Activated T-helper 17 cell treated with anti-CD3 and anti-CD28 coated beads, Interleukin-2, amount 50 U/mL, for 72 hours (primary cell): ENCODE measurements at regions not wholly inside any gene's neighbourhood (a gene's known extent, or its start where the extent isn't known, plus 50 kb on each side); places are given as distances from the start of the nearest gene placed in this dataset.

ENCODE experiments used
- ATAC-seq: fragments of 150-1000 bp; cut with Tn5 transposase; replicated peaks from 2 replicates; pipeline ENCODE4 v1.10.0; 2021; ENCODE audit warnings: mild to moderate bottlenecking, moderate library complexity
- H3K27ac Mint-ChIP-seq: one replicate; pipeline ENCODE4 v1.8.0; 2022; ENCODE audit warnings: mixed read lengths
- H3K27me3 Mint-ChIP-seq: one replicate; pipeline ENCODE4 v1.8.0; 2022; ENCODE audit warnings: mixed read lengths
- H3K36me3 Mint-ChIP-seq: one replicate; pipeline ENCODE4 v1.8.0; 2022; ENCODE audit warnings: low read depth, mild to moderate bottlenecking, mixed read lengths
- H3K4me1 Mint-ChIP-seq: one replicate; pipeline ENCODE4 v1.8.0; 2022; ENCODE audit warnings: mixed read lengths
- H3K4me3 Mint-ChIP-seq: one replicate; pipeline ENCODE4 v1.8.0; 2022; ENCODE audit warnings: mild to moderate bottlenecking, mixed read lengths
- H3K9me3 Mint-ChIP-seq: one replicate; pipeline ENCODE4 v1.8.0; 2022; ENCODE audit warnings: mixed read lengths

DNA sequence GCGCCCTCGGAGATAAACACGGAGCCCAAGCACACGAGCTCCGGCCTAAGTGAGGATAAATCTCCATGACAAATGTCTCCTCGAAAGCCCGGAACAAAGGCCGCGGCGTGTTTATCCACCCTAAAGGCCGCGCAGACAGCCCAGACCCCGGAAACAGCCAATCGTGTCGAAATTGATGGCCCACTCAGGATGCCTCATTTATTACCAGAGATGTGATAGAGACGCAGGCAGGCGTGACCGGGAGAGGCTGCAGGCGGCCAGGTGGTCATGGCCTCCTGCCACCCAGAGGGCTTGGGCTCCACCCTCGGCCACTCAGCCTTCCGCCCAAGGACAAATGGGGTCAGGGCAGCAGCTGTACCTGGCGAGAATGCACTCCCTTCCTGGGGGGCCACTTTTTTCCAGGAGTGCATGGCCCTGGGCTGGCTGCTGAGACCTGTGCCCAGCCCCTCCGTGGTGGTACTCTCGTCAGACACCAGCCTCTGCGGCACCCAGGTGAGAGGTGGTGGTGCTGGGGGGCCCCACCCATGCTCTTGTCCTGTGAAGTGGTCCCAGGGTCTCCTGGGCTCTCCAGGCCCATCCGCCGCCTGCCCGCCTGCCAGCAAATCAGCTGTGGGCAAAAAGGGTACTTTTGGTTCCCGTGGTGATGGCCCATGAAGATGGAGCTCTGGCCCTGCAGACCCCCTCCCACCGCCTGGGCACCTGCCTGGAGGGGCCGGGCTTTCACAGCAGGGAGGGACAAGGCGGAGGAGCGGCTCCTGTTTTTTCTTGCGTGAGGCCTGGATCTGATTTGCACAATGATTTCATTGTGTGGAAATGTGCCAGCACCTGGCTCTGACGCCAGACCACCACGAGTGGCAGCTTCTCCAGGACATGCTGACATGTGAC, 211.5 kb upstream of the C14orf180 start:
- H3K4me3 Mint-ChIP-seq = no peak overlapping the region
- no peaks in the 10 kb centered on the region for H3K36me3 Mint-ChIP-seq
- no peaks in the 10 kb centered on the region for H3K9me3 Mint-ChIP-seq
- H3K27me3 Mint-ChIP-seq = no peaks in the 10 kb centered on the region
- no peak for ATAC-seq
- H3K4me1 Mint-ChIP-seq = no peaks in the 10 kb centered on the region
- no peak overlapping the region for H3K27ac Mint-ChIP-seq

DNA sequence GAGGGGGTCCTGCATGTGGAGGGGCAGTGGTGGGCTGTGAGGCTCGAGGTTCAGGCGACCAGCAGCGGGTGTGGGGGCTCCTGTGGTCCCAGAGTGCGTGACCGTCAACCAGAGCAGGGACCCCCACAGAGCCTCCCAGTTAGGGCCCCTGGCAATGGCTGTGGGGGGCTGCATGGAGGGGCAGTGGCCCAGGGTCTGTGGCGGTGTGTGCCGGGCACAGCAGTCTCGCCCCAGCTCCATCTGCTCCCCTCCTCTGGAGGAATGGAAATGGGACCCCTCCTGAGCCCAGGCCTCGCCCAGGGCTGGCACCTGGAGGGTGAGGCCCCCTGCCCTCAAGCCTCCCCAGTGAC, 210.8 kb upstream of the C14orf180 start:
- ATAC-seq = no peak
- Mint-ChIP-seq H3K36me3 (no peaks in the 10 kb centered on the region), H3K27ac (no peak overlapping the region), H3K4me1 (no peaks in the 10 kb centered on the region), H3K9me3 (no peaks in the 10 kb centered on the region), H3K27me3 (no peaks in the 10 kb centered on the region), H3K4me3 (no peak overlapping the region)

DNA sequence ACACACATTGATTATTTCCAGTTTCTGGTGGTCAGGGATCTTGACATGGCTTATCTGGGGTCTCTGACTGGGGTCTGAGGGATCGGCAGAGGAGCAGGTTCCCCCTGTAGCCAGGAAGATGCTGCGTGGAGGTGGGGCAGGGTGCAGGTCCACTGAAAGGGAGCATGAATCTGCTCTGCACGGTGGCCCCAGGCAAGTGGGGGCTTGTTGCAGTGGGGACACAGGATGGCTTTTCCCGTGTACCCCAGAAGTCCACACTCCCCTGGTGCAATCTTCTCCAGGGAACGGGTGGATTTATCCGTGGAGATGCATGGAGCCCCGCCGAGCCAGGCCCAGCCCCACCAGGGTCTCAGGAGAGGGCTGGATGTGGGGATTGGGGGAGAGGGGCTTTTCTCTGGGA, 210.4 kb upstream of the C14orf180 start:
- Mint-ChIP-seq H3K4me1 (no peaks in the 10 kb centered on the region), H3K9me3 (no peaks in the 10 kb centered on the region)
- ATAC-seq = no peak

GRCh38 chr14:104370256-104370870, 209.2 kb upstream of the C14orf180 start:
- Mint-ChIP-seq H3K27me3 (no peaks in the 10 kb centered on the region), H3K9me3 (no peaks in the 10 kb centered on the region), H3K36me3 (no peaks in the 10 kb centered on the region), H3K4me3 (no peak overlapping the region), H3K27ac (no peak overlapping the region), H3K4me1 (no peaks in the 10 kb centered on the region)
- ATAC-seq = no peak

More for the DNA sequence above, 210.4 kb upstream of the C14orf180 start:
- no peak overlapping the region for H3K4me3 Mint-ChIP-seq
- no peaks in the 10 kb centered on the region for H3K36me3 Mint-ChIP-seq
- H3K27ac Mint-ChIP-seq = no peak overlapping the region
- H3K27me3 Mint-ChIP-seq = no peaks in the 10 kb centered on the region

DNA sequence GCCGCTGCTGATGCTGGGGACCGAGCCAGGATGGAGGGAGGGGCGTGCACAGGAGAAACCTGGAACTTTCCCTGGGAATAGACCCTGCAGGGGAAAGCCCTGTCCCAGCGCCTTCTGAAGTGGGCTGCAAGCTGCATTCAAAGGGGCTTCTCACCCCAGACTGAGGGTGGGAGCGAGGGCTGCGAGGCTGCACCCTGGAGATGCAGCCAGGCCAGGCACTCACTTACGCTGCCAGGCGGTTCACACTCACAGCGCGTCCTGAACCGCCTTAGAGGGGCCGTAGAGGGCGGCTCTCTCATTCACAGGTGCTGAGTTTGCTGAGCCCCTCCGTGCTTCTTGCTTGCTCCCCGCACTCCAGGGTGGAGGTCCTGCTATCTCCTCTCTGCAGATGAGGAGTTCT, 208.5 kb upstream of the C14orf180 start:
- no peaks in the 10 kb centered on the region for H3K4me1 Mint-ChIP-seq
- ATAC-seq = no peak
- H3K27ac Mint-ChIP-seq = no peak overlapping the region

DNA sequence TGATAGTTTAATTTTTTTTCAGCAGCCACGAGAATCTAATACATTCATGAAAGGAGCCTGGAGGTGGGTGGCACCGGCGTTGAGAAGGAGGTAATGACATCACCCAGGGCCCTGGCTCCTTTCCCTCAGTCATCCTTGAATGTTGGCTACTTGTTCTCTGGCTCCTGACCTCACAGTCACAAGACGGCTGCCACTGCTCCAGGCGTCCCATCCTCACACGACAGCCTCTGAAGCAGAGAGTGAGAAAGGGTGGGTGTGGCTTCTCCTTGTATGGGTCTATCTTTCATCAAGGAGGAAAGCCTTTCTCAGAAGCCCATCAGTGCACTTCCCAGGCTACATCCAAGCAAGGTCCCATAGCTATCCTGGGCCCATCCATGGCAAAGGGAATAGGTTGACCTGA, 207.6 kb upstream of the C14orf180 start:
- H3K27me3 Mint-ChIP-seq = no peaks in the 10 kb centered on the region
- no peaks in the 10 kb centered on the region for H3K4me1 Mint-ChIP-seq
- no peaks in the 10 kb centered on the region for H3K9me3 Mint-ChIP-seq
- H3K36me3 Mint-ChIP-seq = no peaks in the 10 kb centered on the region
- ATAC-seq = no peak
- no peak overlapping the region for H3K27ac Mint-ChIP-seq
- no peak overlapping the region for H3K4me3 Mint-ChIP-seq

More for the DNA sequence above, 208.5 kb upstream of the C14orf180 start:
- H3K27me3 Mint-ChIP-seq = no peaks in the 10 kb centered on the region
- H3K36me3 Mint-ChIP-seq = no peaks in the 10 kb centered on the region
- no peaks in the 10 kb centered on the region for H3K9me3 Mint-ChIP-seq
- H3K4me3 Mint-ChIP-seq = no peak overlapping the region

- Mint-ChIP-seq H3K27me3 (no peaks in the 10 kb centered on the region), H3K4me3 (no peak overlapping the region), H3K27ac (no peak overlapping the region), H3K9me3 (no peaks in the 10 kb centered on the region), H3K36me3 (no peaks in the 10 kb centered on the region), H3K4me1 (no peaks in the 10 kb centered on the region)
- ATAC-seq = no peak
These were observed 207.0 kb upstream of the C14orf180 start for GRCh38 chr14:104372390-104373054.

GRCh38 chr14:104373055-104373854, 206.3 kb upstream of the C14orf180 start:
- Mint-ChIP-seq H3K4me1 (no peaks in the 10 kb centered on the region), H3K27ac (no peak overlapping the region), H3K36me3 (no peaks in the 10 kb centered on the region), H3K4me3 (no peak overlapping the region), H3K9me3 (no peaks in the 10 kb centered on the region), H3K27me3 (no peaks in the 10 kb centered on the region)
- ATAC-seq = no peak

GRCh38 chr14:104373855-104374717, 205.5 kb upstream of the C14orf180 start:
- no peaks in the 10 kb centered on the region for H3K36me3 Mint-ChIP-seq
- no peak overlapping the region for H3K4me3 Mint-ChIP-seq
- ATAC-seq = no peak
- H3K27me3 Mint-ChIP-seq = no peaks in the 10 kb centered on the region
- H3K4me1 Mint-ChIP-seq = no peaks in the 10 kb centered on the region
- H3K27ac Mint-ChIP-seq = no peak overlapping the region
- peaks cover 4% of the 10 kb centered on the region for H3K9me3 Mint-ChIP-seq

- no peak overlapping the region for H3K27ac Mint-ChIP-seq
- no peaks in the 10 kb centered on the region for H3K36me3 Mint-ChIP-seq
- no peaks in the 10 kb centered on the region for H3K4me1 Mint-ChIP-seq
- H3K9me3 Mint-ChIP-seq = peaks cover 9% of the 10 kb centered on the region
- no peak for ATAC-seq
- no peaks in the 10 kb centered on the region for H3K27me3 Mint-ChIP-seq
- H3K4me3 Mint-ChIP-seq = no peak overlapping the region
These were observed 204.9 kb upstream of the C14orf180 start for GRCh38 chr14:104374718-104375080.

DNA sequence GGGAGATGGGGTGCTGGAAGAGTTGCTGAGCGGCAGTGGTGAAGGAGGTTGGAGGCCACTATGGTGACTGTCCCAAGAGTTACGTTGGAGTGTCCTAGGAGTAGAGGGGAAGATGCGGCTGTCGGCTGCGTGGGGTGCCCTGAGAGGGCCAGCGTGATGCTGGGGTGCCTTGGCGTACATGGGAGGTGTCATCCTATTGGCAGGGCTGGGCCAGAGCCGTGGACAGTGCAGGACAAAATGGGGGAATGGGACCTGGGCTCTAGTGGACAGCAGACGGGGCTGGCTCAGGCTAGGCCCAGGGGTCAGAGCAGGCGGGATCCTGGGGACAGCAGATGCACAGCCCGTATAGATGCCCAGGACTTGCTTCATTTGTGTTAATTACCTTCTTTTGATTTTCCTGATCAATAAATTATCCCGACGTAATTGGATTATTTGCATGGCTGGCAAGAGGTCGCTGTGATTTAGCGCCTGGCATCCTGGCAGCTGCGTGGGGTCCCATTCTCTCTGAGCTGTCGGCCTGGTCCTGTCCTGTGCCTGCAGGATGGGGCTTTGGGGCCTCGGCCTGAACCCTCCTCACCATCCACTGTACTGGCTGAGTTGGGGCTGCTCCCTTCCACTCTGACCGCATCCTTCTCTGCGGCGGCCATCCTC, 203.9 kb upstream of the C14orf180 start:
- peaks cover 14% of the 10 kb centered on the region for H3K9me3 Mint-ChIP-seq
- no peak for ATAC-seq
- H3K36me3 Mint-ChIP-seq = no peaks in the 10 kb centered on the region
- no peaks in the 10 kb centered on the region for H3K4me1 Mint-ChIP-seq
- H3K4me3 Mint-ChIP-seq = no peak overlapping the region
- no peaks in the 10 kb centered on the region for H3K27me3 Mint-ChIP-seq
- no peak overlapping the region for H3K27ac Mint-ChIP-seq

DNA sequence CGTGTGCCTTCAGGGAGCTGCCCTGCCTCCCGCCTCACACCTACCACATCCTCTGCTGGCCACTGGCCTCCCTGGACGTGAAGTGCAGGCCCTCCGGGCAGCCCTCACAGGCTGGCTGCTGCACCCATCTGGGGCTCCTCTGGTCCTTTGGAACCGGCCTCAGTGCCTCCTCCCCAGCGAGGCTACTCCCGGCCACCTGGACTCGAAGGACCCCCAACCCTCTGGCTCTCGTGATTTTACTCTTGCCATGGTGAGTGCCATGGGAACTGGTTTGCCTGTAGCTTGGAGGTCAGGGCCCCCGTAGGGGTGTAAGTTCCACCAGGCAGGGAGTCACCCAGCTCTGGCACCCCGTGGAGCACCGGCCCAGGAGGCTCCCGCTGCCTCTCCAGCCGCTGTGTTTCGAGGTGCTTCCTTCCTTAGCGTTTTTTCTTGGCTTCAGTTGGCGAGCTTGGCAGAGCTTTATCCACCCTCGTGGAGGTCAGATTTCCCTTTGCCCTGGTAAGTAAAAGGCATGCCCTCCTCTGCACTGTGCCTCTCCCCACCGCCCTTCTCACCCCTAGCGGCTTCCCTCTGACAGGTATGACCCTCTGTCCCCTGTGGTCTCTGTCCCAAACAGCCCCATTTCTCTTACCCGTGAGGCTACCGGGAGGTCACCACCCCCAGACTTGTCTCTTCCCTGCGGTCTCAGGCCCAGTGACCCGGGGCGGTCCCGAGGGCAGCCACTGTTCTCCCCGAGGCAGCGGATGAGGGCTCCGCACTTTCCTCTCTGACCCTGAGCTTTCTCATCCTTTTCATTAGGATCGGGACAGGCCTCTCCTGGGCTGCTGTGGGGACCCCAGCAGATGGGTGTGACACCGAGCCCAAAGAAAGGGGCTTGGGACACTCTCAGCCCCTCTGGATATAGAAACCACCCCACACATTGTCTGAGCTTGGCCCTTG, 203.1 kb upstream of the C14orf180 start:
- H3K27ac Mint-ChIP-seq = no peak overlapping the region
- H3K27me3 Mint-ChIP-seq = no peaks in the 10 kb centered on the region
- peaks cover 21% of the 10 kb centered on the region for H3K9me3 Mint-ChIP-seq
- H3K4me3 Mint-ChIP-seq = no peak overlapping the region
- no peak for ATAC-seq
- H3K4me1 Mint-ChIP-seq = no peaks in the 10 kb centered on the region
- no peaks in the 10 kb centered on the region for H3K36me3 Mint-ChIP-seq
